GM19324 (cell line): ENCODE measurements at regions not wholly inside any gene's neighbourhood (a gene's known extent, or its start where the extent isn't known, plus 50 kb on each side); places are given as distances from the start of the nearest gene placed in this dataset.

Experiments used
- ATAC-seq: cut with Tn5 transposase; IDR thresholded peaks from one replicate; pipeline ENCODE4 v1.9.1; 2021; ENCODE audit warnings: mild to moderate bottlenecking, moderate library complexity; ENCODE audit not compliant: unreplicated experiment, low FRiP score

DNA sequence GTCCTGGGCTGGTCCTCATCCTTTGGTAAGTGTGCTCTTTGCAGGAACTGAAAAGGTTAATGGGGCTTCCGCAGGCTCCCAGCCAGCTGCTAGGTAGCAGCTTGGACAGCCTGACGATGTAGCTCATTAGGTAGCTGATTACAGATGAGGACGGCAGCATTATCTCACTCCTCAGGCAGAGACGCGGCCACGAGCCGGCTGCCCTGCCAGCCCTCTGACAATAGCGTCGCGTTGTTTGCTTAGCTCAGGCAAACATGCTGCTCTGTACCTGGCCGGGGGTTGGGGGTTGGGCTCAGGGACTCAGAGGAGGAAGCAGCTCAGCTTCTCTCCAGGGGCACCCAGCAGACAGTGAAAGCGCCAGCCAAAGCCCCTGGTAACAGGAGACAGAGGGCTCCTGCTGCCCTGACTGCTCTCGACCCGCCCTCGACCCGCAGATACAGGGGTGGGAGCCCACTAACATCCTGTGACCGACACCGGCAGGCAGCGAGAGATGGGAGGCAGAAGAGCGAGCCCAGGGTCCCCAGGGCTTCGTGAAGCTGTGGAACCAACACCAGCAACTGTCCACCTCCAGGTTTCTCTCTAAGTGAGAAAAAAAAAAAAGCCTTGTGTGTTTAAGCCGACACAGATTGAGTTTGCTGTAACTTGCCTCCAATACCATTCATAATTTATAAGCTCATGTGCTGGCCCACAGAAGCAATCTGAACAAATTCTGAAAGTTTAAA is 53.4 kb upstream of the DLK1 start:
- ATAC-seq, result no peak

- no peak for ATAC-seq
Observed at GRCh38 chr14:100673807-100674154, 52.9 kb upstream of the DLK1 start.

DNA sequence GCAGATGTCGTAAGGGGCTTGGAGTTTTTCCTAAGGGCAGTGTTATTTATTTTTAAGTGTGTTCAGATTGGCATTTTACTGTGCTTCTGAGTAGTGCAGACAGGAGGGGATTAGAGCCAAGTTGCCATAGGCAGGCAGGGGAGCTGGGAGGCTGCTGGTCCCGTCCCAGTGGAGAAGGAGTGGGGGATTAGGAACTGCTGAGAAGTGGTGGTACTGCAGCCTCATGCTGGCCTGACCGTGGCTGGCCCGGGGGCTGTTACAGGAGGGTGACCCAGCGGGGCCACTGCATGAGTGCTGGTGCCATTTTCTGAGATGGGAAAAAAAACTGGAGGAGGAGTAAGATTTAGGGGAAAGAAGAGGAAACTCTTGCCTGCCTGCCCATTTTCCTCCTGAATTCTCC is 52.3 kb upstream of the DLK1 start:
- ATAC-seq, result no peak

GRCh38 chr14:100674897-100675619 is 51.6 kb upstream of the DLK1 start:
- ATAC-seq, result no peak

- no peak for ATAC-seq
Observed at GRCh38 chr14:100675699-100676684, 50.7 kb upstream of the DLK1 start.
